Pons (tissue), 1 donor: ENCODE measurements at regions not wholly inside any gene's neighbourhood (a gene's known extent, or its start where the extent isn't known, plus 50 kb on each side); places are given as distances from the start of the nearest gene placed in this dataset.
A peak's percentile ranks its signal among the peaks of the same experiment; 100 is the strongest.
"Not testable (repeated sequence)": the region's sequence is repeated elsewhere in the genome, so short reads cannot be mapped to it uniquely, and the experiment has no call there.

Experiments
- DNase-seq: peaks from one replicate; pipeline ENCODE4 v3.0.0-alpha.2; 2016; ENCODE audit warnings: low spot score

DNA sequence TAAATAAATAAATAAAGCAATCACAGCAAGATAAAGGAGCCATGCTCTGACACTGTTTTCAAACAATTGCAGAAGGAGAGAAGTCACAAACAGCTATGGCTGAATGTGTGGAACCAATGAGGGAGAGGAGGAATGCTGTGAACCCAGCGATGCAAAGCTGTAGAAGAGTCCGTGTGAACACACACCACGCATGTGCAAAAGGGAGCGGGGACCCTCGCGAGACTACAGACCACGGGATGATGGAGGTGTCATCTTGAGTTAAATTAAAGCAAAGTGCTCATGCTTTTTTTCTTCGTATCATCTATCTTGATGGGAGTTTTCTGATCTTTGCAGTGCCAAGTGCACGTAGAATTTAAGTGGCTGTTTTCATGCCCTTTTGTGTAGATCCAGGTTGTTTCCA lies 123.8 kb upstream of the CDH5 start:
- DNase-seq: no peak

DNA sequence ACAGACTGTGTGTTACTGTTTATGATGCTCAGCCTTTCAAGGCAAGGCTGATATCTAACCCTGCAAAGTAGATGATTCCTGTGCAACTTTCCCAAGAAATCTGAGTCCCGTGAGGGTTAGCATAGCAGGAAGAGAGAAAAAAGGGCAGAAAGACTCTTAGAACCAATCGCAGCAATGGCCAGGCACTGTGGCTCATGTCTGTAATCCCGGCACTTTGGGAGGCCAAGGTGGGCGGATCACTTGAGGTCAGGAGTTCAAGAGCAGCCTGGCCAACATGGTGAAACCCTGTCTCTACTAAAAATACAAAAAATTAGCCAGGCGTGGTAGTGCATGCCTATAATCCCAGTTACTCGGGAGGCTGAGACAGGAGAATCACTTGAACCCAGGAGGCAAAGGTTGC lies 124.3 kb upstream of the CDH5 start:
- not testable (repeated sequence) for DNase-seq

DNA sequence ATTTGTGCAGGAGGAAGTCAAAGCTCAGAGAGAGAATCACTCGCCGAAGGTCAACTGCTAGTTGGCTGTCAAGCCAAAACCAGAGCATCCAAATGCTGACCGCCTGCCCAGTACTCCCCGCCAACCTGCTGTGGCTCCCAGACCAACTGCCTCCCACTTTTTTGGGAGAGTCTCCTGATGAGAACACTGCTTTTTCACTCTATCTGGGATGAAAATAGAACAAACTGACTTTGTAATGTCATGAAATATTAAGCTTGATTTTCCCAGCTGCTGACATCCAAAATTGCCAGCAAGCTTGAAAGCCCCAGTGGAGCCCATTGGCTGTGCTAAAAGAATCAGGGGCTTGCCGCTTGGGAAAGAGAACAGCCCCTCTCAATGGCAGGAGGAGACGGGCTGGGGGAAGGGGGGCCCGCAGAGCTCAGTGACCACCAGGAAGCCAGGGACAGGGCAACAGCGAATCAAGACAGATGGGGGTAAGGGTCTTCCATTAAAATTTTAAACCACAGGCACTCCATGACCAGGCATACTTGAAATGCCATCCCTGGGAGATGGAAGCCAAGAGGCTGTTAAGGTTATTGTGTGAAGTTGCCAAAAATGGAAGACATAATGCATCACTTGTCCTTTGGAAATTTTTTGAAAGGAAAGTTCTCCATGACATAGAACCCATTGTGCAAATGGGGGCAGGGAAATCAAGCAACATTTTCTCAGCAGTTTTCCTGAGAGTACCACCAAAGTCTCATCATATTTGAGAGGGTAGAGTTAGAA lies 125.7 kb upstream of the CDH5 start:
- DNase-seq: no peak

DNA sequence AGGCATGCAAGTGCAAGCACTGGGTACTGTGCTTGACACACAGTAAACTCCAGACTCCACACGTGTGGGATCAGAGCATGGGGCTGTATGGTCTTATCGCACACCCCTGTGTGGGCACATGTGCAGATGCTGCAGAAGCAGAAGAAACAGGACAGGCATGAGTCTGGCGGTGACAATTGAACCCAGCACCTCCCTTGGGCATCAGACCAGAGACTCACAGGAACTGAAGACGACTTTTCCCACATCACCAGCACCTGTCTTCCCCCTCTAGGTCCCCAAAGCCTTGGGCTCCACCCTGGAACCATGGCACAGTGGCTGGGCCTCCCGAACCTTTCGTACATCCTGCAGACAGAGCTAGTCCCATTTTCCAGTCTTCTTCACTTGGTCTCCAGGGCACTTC lies 126.4 kb upstream of the CDH5 start:
- no peak for DNase-seq

DNA sequence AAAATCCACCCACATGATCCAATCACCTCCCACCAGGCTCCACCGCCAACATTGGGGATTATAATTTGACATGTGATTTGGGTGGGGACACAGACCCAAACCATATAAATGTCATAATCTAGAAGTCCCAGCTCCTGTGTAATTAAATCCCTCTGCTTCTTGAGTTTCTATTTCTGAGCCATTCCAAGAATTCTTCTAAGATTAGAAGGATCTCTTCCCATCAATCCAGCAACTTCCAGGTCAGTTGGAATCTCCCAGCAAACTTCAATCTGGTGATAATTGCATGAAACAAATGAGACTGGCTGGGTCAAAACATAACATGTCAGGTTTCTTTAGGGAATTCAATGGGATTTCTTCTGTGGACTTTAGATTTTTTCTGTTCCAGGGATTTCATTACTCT lies 127.8 kb upstream of the CDH5 start:
- no peak for DNase-seq

DNA sequence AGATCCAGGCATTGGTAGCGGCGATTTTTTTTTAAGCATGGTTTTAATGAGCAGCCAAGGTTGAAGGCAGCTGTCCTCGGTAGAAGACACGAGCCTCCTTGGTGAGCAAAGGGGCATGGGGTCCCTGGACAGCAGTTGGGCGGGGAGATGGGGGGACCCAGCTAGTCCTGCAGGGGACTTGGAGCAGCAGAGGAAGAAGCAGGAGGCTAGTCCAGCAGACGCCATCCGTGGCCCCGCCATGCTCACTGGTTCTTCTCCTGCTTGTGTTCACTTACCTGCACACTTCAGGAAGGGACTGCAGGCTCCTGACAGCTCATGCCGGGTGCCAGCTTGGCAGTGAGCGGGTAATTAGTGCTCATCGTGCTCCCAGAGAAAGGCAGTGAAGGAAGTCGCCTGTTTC lies 130.2 kb upstream of the CDH5 start:
- DNase-seq: no peak

DNA sequence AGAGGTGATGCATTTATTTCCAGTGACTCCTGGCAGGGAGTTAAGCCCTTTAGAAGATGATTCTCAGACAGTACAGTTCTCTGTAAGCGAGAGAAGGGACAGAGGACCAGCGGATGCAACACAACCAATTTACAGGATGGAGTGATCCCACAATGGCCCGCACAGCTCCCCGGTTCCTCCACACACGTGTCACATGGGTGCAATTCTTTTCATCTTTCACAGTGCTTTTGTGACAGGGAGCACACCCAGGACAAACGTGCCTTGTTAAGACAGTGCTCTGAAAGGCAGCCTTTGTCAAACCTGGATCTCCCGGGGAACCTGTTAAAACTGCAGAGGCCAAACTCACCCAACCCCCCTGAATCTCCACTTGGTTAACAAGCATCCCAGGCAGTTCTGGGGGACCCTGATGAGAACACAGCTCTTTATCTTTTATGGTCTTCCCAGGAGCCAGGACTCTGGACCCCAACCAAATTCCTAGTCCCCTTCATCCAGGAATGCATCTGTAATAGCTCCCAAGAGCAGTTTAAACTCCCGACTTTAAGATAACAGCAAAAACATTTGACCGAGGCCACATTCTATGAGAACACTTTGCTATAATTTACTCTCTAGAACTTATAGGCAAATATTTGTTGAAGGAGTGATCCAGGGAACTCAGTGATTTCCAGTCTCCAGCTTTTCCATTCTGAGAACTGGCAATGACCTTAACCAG lies 134.9 kb upstream of the CDH5 start:
- DNase-seq: peak; percentile 25

DNA sequence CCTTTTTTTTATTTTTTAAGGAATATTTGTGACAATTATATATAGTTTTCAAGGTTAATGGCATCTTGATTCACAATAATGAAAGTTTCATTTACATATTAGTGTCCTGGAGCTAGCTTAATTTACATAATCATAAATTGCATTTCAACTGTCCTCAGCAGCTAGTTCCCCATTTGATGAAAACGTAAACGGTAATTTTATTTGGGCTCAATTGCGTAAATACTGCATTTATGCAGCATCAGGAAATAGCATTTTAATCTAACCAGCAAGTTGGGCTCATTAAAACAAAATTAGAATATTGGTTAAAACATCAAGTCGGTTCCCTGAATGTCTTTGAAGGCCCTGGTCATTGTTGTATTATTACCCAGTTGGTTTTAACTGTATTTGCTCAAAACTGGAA lies 136.8 kb upstream of the CDH5 start:
- no peak for DNase-seq

DNA sequence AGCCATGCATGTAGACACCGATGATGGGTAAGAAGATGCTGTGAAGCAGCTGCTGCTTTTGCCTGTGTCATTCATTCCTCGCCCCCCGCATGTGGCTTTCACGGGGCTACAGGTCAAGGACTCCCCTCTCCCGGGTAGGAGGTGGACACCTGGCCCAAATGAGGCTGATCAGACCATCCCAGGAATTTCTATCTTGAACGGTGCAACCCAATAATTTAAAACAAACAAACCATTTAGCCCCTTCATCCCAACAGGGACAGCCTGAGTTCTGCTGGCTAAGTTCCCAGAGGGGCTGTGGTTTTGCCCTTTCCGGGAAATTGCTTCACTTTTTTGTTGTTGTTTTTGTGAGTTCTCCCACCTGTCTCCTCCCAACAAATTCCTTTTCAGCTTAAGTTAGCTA lies 137.7 kb upstream of the CDH5 start:
- DNase-seq: no peak

DNA sequence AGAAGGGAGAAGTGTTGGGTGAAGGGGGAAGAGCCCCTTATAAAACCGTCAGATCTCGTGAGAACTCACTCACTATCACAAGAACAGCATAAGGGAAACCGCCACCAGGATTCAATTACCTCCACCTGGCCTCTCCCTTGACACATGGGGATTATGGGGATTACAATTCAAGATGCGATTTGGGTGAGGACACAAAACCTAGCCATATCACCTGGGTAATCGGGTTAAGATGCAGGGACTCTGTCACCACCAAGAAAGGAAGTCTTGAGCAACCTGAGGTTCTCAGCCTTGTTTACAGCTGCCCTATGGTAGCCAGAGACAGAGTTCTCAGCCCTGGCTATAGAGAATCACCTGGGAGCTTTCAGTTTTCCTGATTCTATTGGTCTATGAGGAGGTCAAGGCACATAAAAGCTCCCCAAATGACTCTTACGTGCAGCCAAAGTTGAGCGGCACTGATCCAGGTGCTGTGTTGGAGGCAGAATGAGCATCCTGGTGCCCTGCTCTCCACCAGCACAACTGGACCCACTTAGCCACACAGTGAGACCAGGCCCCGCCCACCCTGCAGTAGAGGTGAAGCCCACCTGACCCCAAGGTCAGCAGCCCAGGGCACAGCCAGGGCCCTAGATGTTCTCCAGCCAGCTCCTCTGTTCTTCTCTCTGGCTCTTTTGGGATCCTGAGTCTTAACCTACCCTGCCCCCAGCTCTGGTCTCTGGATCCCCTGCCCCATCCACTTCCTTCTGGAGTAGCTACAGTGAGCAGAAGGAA lies 138.5 kb upstream of the CDH5 start:
- DNase-seq: no peak

DNA sequence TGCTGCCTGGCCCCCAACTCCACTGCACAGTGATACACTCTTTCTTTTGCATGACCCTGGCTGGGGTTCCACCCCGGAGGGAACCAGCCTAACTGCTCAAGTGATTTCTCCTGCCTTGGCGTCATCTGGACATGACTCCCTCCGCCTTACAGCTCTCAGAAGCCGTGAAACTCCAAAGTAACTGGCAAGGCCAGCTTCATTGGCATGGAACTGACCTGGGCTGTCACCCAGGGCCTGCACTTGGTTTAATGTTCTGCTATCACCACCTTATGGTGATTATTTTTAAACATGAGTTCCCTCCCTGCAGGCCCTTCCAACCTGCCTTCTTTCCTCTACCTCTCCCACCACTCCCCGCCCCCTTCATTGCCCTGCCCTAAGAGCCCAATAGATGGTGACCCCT lies 139.7 kb upstream of the CDH5 start:
- DNase-seq: no peak

DNA sequence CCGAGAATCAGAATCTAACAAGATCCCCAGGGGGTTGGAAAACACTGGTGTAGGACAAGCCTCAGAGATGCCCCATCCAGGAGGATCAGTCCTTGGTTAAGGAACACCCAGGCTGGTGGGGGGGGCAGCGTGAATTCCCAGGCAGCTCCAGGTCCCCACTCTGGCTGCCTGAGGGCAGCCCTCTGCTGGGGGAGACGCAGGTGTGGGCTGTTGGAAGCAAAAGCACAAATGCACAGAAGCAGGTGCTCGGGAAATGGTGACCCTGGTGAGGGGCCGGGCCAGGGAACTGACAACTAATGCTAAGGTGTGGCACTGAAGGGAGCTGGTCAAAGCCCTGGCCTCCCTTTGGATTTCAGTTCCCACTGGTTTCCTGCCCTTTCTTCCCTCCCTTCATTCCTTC lies 140.8 kb upstream of the CDH5 start:
- DNase-seq: no peak

DNA sequence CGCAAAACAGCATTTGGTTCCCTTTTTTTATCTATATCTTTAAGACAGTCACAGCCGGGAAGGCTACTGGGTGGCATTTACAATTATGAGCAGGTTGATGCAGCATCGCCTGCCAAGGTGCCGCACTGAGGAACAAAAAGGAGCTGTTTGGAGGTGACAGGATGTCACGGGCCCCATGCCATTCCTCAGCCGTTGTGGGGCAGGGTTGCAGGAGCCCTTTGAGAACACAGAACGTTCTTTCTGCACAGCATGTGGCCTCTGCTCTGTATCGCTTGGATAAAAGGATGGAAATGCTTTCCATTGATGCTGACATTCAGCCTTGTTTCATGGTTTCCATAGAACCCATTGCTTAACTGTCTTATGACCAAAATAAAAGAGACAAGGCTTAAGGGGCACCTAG lies 141.9 kb upstream of the CDH5 start:
- no peak for DNase-seq

DNA sequence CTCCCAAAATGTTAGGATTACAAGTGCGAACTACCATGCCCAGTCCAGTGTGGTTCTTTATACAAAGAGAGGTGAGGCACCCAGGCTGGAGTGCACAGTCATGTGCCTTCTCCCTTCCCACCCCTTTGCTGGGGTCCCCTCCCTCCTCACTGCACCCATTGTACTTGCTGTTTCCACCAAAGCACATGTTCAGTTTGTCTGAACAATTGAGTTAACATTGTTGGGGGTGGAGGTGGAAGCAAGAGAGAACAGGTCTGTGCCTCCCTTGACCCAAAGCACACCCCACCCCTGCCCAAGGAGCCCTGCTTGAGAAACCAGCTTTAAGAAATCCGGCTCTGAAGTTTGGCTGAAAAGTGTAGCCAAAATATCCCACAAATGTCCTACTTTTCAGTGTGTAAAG lies 142.3 kb upstream of the CDH5 start:
- DNase-seq: no peak

DNA sequence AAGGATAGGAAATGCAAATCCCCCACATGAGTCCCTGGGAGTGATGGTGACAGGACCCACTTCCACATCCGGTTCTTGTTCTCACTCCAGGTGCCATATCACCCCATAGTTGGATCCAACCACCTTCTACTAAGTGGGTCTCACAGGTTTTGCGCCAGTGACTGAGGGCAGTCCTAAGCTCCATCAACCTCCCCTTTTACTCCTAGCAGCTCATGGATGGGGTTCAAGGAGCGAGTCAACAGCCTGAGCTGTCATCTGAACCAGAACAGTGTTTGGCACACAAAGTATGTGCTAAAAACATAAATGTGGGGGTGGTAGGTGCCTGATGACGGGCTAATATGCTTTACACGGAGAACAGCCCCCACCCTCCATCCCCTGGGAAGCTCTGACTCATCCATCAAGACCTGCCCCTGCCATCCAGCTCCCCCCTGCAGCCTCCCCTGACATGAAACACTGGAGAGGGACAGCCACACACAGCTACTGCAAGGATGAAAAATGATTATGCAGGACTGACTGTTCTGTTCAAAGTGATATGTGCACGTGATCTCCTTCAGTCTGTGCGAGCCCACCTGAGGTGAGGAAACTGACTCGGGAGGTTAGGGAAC lies 143.2 kb upstream of the CDH5 start:
- no peak for DNase-seq

DNA sequence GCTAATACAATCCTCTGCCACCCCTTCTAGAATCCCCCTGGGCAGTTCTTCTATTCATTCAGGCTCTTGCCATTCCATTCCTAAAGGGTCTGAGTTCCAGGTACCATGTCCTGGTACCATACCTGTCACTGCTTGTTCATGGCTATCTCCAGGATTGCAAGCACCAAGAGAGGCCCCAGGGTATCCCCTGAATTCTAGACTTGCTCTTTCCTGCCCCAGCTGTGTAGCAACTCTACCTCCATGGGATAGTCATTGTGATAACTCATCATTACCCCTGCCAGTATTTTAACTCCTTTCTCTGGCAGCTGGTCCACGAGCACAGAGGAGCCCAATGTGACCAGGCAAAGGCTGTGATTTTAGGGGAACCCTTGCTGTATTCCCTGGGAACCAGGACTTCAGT lies 143.7 kb upstream of the CDH5 start:
- DNase-seq: no peak

DNA sequence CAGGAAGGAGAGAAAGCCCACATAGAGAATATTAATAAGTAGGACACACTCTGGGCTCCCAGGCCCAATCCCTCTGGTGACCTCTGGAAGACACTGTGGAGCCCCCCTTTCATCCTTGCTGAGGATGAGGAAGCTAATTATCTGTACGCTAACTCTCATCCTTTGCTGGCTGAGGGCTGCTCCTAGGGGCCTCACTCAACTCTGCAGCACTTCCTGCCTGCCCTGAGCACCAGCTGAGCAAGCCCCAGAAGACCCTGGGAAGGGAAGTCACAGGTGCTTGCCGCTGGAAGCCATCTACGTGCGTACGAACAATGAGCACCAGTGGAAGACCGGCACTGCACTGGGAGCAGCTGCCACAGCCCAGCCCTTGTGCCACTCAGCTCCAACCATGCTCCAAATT lies 145.8 kb upstream of the CDH5 start:
- DNase-seq: no peak

DNA sequence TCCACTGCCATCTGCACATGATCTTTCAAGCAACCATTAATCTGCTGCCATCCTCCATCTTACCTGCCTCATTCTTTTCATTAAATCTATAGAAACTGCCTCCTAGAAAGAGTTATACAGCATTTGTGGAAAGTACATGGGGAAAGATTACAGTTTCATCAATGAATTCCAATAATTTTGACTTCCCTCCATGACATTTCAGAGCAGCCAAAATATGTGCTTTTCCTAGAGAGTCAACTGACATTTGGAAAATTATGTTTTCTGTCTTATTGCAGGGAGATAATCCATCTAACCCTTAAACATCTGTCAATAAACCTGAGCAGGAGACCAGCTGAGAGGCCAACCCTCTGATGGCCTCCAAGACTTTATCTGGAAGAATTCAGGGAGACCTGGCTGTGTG lies 147.0 kb upstream of the CDH5 start:
- no peak for DNase-seq

DNA sequence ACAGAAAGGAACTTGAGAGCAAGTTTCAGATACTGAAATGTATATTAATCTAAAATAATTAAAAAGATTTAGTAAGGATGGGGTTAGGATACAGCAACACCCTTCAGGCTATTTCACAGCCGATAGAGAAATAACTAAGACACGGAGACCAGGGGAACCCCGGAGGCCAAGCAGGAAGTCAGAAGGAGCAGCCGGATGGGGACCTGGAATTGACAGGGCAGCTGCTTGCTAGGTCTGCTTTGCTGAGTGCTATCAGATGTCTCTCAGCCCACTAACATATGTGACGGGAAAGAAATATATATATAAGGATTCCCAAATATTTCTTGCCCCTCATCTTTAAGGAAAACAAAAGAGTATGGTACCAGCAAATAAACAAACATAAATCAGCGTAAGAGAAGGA lies 154.1 kb upstream of the CDH5 start:
- no peak for DNase-seq

DNA sequence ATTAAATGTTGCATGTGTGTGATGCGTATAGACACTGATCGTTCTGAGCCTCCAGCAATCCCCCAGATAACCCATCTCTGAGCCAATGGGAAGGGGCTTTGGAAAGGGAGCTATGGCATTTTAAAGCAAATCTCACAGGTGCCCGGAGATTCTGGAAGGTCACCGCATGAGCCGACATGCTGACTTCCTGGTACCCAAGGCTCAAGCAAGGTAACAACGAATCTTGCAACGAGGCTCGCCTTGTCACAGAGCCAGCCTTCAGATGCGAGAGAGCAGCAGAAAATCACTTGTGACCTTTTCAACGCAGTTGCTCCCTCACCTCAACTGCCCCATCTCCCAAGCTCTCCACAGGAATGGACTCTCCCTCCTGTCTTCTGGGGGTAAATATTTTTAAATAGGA lies 154.8 kb upstream of the CDH5 start:
- no peak for DNase-seq

DNA sequence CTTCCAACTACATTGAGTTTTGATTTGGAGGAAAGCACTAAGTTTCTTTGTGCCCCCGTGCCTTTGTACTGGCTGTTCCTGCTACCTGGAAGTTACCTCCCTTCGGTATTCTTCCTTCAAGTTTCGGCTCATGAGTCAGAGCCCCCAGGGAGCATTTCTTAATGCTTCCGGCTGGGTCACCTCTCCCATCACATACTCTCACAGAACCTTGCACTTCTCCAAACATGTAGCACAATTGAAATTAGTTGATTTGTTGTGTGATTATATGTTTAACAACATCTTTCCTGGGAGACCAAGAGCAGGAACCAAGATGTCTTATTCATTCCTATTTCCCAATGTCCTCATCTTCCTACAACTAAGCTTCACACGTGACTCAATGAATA lies 158.6 kb upstream of the CDH5 start:
- DNase-seq: no peak

DNA sequence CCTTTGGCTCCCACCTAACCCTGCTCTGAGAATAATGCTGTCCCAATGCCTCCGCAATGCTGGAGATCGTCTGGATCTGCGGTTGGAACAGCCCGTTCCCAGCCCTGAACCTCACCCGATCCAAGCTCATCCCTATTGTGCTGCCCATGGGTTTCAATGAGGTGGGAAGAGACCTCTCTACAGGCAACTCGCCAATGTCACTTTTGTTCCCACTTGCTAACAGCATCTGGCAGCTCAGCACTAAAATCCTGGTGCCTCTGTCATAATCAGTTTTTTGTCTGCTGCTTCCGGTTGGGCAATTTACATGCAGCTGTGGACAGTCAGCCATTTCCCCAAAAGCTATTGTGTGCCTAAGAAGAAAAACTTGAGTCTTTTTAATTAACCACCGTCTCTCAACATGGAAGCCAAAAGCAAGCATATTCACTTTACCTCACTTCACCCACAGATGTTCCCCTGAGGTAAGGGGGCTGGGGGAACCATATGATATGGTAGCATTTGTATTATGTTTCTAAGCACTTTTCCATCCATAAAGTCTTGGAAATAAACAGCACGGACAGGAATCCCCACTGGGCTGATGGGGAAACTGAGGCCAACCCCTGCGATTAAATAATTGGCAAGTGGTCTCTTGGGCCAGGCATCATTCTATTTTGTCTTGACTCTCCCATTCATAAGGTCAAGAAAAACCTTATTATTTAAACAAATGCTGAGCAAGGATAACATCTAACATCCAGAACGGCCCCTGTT lies 159.2 kb upstream of the CDH5 start:
- DNase-seq: peak; percentile 15
